ENCODE measurements at regions not wholly inside any gene's neighbourhood (a gene's known extent, or its start where the extent isn't known, plus 50 kb on each side); places are given as distances from the start of the nearest gene placed in this dataset.

DNA sequence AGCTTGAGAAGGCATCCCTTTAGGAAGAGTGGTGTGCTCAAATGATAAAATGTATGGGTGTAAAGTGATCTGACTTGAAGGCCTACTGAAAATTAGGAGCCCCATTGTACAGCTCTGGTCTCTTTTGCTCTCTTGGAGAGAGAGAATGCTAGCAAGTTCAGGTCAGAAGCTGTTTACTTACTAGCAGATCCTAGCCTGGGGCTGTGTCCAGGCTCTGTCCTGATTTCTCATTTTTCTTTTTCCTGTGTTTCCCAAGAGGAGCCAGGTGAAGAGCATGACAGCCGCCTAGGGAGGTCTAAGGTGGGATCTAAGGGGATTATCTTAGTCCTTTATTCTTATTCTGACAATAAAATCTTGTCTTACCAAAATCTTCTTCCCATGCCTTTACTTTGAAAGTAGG, 272.8 kb downstream of the NNT start:
- TF ChIP-seq POLR2A (IDR thresholded peaks at IDR 0.05; ENCODE audit: low read length) (no peak), GATA1 (IDR thresholded peaks at IDR 0.05; ENCODE audit: low read depth, low read length) (no peak)
